Ureter (tissue), 1 donor: ENCODE measurements at regions not wholly inside any gene's neighbourhood (a gene's known extent, or its start where the extent isn't known, plus 50 kb on each side); places are given as distances from the start of the nearest gene placed in this dataset.

Source experiments
- DNase-seq: peaks from one replicate; pipeline ENCODE4 v3.0.0-alpha.2; 2020; ENCODE audit warnings: low spot score
- donor health status: DM: yes; HTN: yes; CAD: no.

GRCh38 chr3:83092521-83093221 is 1331.2 kb upstream of the GBE1 start:
- DNase-seq: no peak

GRCh38 chr3:83076041-83076440 is 1314.6 kb upstream of the GBE1 start:
- DNase-seq: no peak

- no peak for DNase-seq
These were observed 1313.0 kb upstream of the GBE1 start for GRCh38 chr3:83074485-83074884.

GRCh38 chr3:83065851-83066460 is 1304.5 kb upstream of the GBE1 start:
- no peak for DNase-seq

GRCh38 chr3:83063446-83063845 is 1302.0 kb upstream of the GBE1 start:
- DNase-seq: no peak

- no peak for DNase-seq
These were observed 1287.1 kb upstream of the GBE1 start for GRCh38 chr3:83048556-83048955.

GRCh38 chr3:83039422-83039821 is 1278.0 kb upstream of the GBE1 start:
- DNase-seq: no peak

GRCh38 chr3:83035704-83036010 is 1274.2 kb upstream of the GBE1 start:
- DNase-seq: no peak

- no peak for DNase-seq
These were observed 1273.6 kb upstream of the GBE1 start for GRCh38 chr3:83034806-83035703.

- DNase-seq: no peak
These were observed 1271.7 kb upstream of the GBE1 start for GRCh38 chr3:83033133-83033532.

GRCh38 chr3:83023086-83023485 is 1261.6 kb upstream of the GBE1 start:
- DNase-seq: no peak

GRCh38 chr3:83011481-83011880 is 1250.0 kb upstream of the GBE1 start:
- DNase-seq: no peak

GRCh38 chr3:83003917-83004316 is 1242.5 kb upstream of the GBE1 start:
- DNase-seq: no peak

GRCh38 chr3:83002869-83003445 is 1241.5 kb upstream of the GBE1 start:
- DNase-seq: no peak

- no peak for DNase-seq
These were observed 1238.3 kb upstream of the GBE1 start for GRCh38 chr3:82999777-83000176.

GRCh38 chr3:82978368-82978767 is 1216.9 kb upstream of the GBE1 start:
- DNase-seq: no peak

- DNase-seq: no peak
These were observed 1216.4 kb upstream of the GBE1 start for GRCh38 chr3:82977871-82978270.

GRCh38 chr3:82973791-82974190 is 1212.3 kb upstream of the GBE1 start:
- no peak for DNase-seq

- no peak for DNase-seq
These were observed 1198.9 kb upstream of the GBE1 start for GRCh38 chr3:82960379-82960778.

GRCh38 chr3:82957696-82958095 is 1196.3 kb upstream of the GBE1 start:
- no peak for DNase-seq

- no peak for DNase-seq
These were observed 1195.6 kb upstream of the GBE1 start for GRCh38 chr3:82957079-82957478.

GRCh38 chr3:82954486-82954885 is 1193.0 kb upstream of the GBE1 start:
- no peak for DNase-seq

GRCh38 chr3:82942041-82942440 is 1180.6 kb upstream of the GBE1 start:
- no peak for DNase-seq
